CD14-positive monocyte (primary cell): ENCODE measurements at regions not wholly inside any gene's neighbourhood (a gene's known extent, or its start where the extent isn't known, plus 50 kb on each side); places are given as distances from the start of the nearest gene placed in this dataset.
"Not testable (repeated sequence)": the region's sequence is repeated elsewhere in the genome, so short reads cannot be mapped to it uniquely, and the experiment has no call there.

ENCODE experiments used
- DNase-seq, 3 donors: peaks; one replicate each; pipeline ENCODE4 v3.0.0-alpha.2; 2011 to 2022
- H2AFZ ChIP-seq: 2 replicates; pipeline ENCODE4 v1.6.0; 2012; ENCODE audit warnings: mild to moderate bottlenecking, low read depth, low read length, inconsistent platforms; ENCODE audit not compliant: insufficient read depth, poor library complexity, severe bottlenecking
- H3K27ac ChIP-seq, 2 donors: 1 replicate in 1 of 2; 2 replicates in 1 of 2; pipeline ENCODE4 v1.5.1; 2012 to 2013; ENCODE audit warnings: low read length in 2 of 2, control low read depth in 1 of 2, inconsistent platforms in 1 of 2, low read depth in 1 of 2, mild to moderate bottlenecking in 1 of 2
- H3K27me3 ChIP-seq, 2 donors: one replicate each; pipeline versions ENCODE4 v1.6.0 to v1.6.1; 2011 to 2013; ENCODE audit warnings: low read length in 2 of 2; ENCODE audit not compliant: control insufficient read depth in 2 of 2, insufficient read depth in 2 of 2
- H3K36me3 ChIP-seq, 2 donors: replicated peaks in 1 of 2; 1 replicate in 1 of 2; 2 replicates in 1 of 2; pipeline versions ENCODE4 v1.5.1 to v1.6.1; 2012 to 2013; ENCODE audit warnings: low read length in 2 of 2, control low read depth in 1 of 2, inconsistent platforms in 1 of 2, mild to moderate bottlenecking in 1 of 2; ENCODE audit not compliant: insufficient read depth in 2 of 2, control insufficient read depth in 1 of 2
- H3K4me1 ChIP-seq, 2 donors: 1 replicate in 1 of 2; 2 replicates in 1 of 2; pipeline versions ENCODE4 v1.5.1 to v1.6.1; 2012 to 2013; ENCODE audit warnings: low read length in 2 of 2, control low read depth in 1 of 2, inconsistent platforms in 1 of 2, mild to moderate bottlenecking in 1 of 2, moderate library complexity in 1 of 2; ENCODE audit not compliant: insufficient read depth in 2 of 2, control insufficient read depth in 1 of 2
- H3K4me2 ChIP-seq: replicated peaks from 2 replicates; pipeline ENCODE3; 2012; ENCODE audit warnings: low read length, moderate library complexity, mild to moderate bottlenecking; ENCODE audit not compliant: poor library complexity, severe bottlenecking; ENCODE audit errors: extremely low read depth
- H3K4me3 ChIP-seq, 3 experiments: fragments of 200-600 bp in 1 of 3; sonication (generic) in 1 of 3; replicated peaks in 1 of 3; 1 replicate in 2 of 3; 2 replicates in 1 of 3; pipeline ENCODE4 v1.5.1; 2011 to 2013; ENCODE audit warnings: low read length in 3 of 3, mild to moderate bottlenecking in 3 of 3, control low read depth in 2 of 3, low read depth in 2 of 3, inconsistent platforms in 1 of 3, moderate library complexity in 1 of 3
- H3K79me2 ChIP-seq: 2 replicates; pipeline ENCODE4 v1.6.0; 2012; ENCODE audit warnings: mild to moderate bottlenecking, control low read depth, inconsistent platforms, low read length, moderate library complexity; ENCODE audit not compliant: insufficient read depth
- H3K9ac ChIP-seq: 2 replicates; pipeline ENCODE4 v1.6.0; 2017; ENCODE audit warnings: low read length, mild to moderate bottlenecking; ENCODE audit not compliant: insufficient read depth, poor library complexity, severe bottlenecking
- H3K9me3 ChIP-seq, 2 donors: replicated peaks in 1 of 2; 1 replicate in 1 of 2; 2 replicates in 1 of 2; pipeline versions ENCODE4 v1.5.1 to v1.6.1; 2012 to 2013; ENCODE audit warnings: low read length in 2 of 2, control low read depth in 1 of 2; ENCODE audit not compliant: control insufficient read depth in 1 of 2, insufficient read depth in 1 of 2
- H4K20me1 ChIP-seq: 2 replicates; pipeline ENCODE4 v1.6.0; 2012; ENCODE audit warnings: mild to moderate bottlenecking, low read length, control low read depth, moderate library complexity; ENCODE audit not compliant: insufficient read depth
- H3K27ac Mint-ChIP-seq, 7 donors: one replicate each; pipeline ENCODE4 v1.8.0; 2020; ENCODE audit warnings: mild to moderate bottlenecking in 7 of 7, mixed read lengths in 7 of 7, moderate library complexity in 6 of 7, inconsistent platforms in 2 of 7
- H3K27me3 Mint-ChIP-seq, 3 donors: one replicate each; pipeline ENCODE4 v1.8.0; 2021 to 2022; ENCODE audit warnings: low read depth in 3 of 3, mild to moderate bottlenecking in 3 of 3, mixed read lengths in 3 of 3, moderate library complexity in 3 of 3, inconsistent platforms in 1 of 3
- H3K36me3 Mint-ChIP-seq, 2 donors: one replicate each; pipeline ENCODE4 v1.8.0; 2020; ENCODE audit warnings: mixed read lengths in 2 of 2, inconsistent platforms in 1 of 2, mild to moderate bottlenecking in 1 of 2
- H3K4me1 Mint-ChIP-seq: one replicate; pipeline ENCODE4 v1.8.0; 2020; ENCODE audit warnings: mild to moderate bottlenecking, mixed read lengths
- H3K4me3 Mint-ChIP-seq, 2 donors: one replicate each; pipeline ENCODE4 v1.8.0; 2020; ENCODE audit warnings: mild to moderate bottlenecking in 2 of 2, mixed read lengths in 2 of 2, moderate library complexity in 1 of 2
- H3K9me3 Mint-ChIP-seq, 7 donors: one replicate each; pipeline ENCODE4 v1.8.0; 2020 to 2022; ENCODE audit warnings: mixed read lengths in 7 of 7, mild to moderate bottlenecking in 6 of 7, moderate library complexity in 6 of 7, inconsistent platforms in 2 of 7
- WGBS: methylation state at CpG from one replicate; pipeline ENCODE4 v1.1.5; 2013; ENCODE audit warnings: missing lambda C conversion rate; ENCODE audit not compliant: insufficient coverage; 5-methylcytosine and 5-hydroxymethylcytosine counted together
- intact Hi-C, 2 donors: fragments of 100-400 bp; cut with micrococcal nuclease; formaldehyde crosslinking; loops; one replicate each; pipeline versions ENCODE4 v1.15.0 to v1.15.1; 2023
- TF ChIP-seq, protein P1 (sequence below): fragments of 200-600 bp; IDR thresholded peaks from one replicate; pipeline ENCODE4 v1.8.0; 2022; ENCODE audit warnings: antibody characterized with exemption, mild to moderate bottlenecking

DNA sequence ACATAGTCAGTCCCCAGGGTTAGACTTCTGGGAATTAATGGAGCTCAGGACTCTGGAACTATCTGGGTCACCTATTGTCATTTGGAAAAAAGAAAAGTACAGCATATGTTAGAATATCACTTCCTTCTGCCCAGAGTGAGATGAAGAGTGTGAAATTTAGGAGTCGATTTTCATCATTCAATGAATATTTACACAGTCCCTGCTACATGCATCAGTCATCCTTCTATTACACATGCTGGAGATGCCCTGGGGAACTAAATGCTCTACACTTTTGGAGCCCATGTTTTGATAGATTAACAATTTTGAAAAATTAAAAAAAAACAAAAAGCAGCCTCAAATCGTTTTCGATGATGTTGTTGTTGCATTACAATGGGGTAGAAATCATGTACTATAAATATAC is 315.4 kb downstream of the ALDH8A1 start:
- Histone ChIP-seq H3K4me1 (peaks cover 26 to 44% of the 10 kb centered on the region in 2 donors), H4K20me1 (no peaks in the 10 kb centered on the region), H3K27me3 (no peaks in the 10 kb centered on the region), H3K4me3 (no peak overlapping the region), H3K9ac (no peak overlapping the region), H3K4me2 (no peak overlapping the region), H3K36me3 (no peaks in the 10 kb centered on the region), H2AFZ (no peak overlapping the region), H3K27ac (no peak overlapping the region), H3K9me3 (no peaks in the 10 kb centered on the region), H3K79me2 (no peaks in the 10 kb centered on the region)
- intact Hi-C loops, result loop anchor here (5.0 to 10.0 kb wide), 2 partner anchors 102 to 190 kb away; no protein-coding TSS in a partner anchor
- H3K4me1 Mint-ChIP-seq, result peaks cover 47% of the 10 kb centered on the region
- H3K36me3 Mint-ChIP-seq, result no peaks in the 10 kb centered on the region
- peak overlapping the region in 1 of 7 donors; percentile 71 for H3K27ac Mint-ChIP-seq
- TF ChIP-seq, protein P1, sequence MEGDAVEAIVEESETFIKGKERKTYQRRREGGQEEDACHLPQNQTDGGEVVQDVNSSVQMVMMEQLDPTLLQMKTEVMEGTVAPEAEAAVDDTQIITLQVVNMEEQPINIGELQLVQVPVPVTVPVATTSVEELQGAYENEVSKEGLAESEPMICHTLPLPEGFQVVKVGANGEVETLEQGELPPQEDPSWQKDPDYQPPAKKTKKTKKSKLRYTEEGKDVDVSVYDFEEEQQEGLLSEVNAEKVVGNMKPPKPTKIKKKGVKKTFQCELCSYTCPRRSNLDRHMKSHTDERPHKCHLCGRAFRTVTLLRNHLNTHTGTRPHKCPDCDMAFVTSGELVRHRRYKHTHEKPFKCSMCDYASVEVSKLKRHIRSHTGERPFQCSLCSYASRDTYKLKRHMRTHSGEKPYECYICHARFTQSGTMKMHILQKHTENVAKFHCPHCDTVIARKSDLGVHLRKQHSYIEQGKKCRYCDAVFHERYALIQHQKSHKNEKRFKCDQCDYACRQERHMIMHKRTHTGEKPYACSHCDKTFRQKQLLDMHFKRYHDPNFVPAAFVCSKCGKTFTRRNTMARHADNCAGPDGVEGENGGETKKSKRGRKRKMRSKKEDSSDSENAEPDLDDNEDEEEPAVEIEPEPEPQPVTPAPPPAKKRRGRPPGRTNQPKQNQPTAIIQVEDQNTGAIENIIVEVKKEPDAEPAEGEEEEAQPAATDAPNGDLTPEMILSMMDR, result no peak
- H3K9me3 Mint-ChIP-seq, result peaks cover 0 to 4% (median 0%) of the 10 kb centered on the region in 7 donors
- H3K4me3 Mint-ChIP-seq, result peak overlapping the region in 1 of 2 donors; percentile 5
- no CpG with 5 or more reads among the region's 3 CpGs for WGBS
- H3K27me3 Mint-ChIP-seq, result no peaks in the 10 kb centered on the region
- DNase-seq, result peak in 1 of 3 donors; percentile 21

DNA sequence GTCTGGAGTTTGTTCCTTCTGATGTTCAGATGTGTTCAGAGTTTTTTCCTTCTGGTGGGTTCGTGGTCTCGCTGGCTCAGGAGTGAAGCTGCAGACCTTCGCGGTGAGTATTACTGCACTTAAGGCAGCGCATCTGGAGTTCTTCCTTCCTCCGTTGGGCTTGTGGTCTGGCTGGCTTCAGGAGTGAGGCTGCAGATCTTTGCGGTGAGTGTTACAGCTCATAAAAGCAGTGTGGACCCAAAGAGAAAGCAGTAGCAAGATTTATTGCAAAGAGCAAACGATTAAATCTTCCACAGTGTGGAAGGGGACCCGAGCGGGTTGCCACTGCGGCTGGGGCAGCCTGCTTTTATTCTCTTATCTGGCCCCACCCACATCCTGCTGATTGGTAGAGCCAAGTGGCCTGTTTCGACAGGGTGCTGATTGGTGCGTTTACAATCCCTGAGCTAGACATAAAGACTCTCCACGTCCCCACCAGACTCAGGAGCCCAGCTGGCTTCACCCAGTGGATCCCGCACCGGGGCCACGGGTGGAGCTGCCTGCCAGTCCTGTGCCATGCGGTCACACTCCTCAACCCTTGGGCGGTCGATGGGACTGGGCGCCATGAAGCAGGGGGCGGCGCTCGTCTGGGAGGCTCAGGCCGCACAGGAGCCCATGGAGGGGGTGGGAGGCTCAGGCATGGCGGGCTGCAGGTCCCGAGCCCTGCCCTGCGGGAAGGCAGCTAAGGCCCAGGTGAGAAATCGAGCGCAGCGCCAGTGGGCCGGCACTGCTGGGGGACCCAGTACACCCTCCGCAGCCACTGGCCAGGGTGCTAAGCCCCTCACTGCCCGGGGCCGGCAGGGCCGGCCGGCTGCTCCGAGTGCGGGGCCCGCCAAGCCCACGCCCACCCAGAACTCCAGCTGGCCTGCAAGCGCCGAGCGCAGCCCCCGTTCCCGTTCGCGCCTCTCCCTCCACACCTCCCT is 315.3 kb upstream of the SGK1 start:
- peak; percentile 43 to 62 (median 55) for DNase-seq
- H3K27me3 Mint-ChIP-seq, H3K9me3 Mint-ChIP-seq, H3K79me2 ChIP-seq, H3K9ac ChIP-seq, H2AFZ ChIP-seq, H3K27me3 ChIP-seq, H3K36me3 Mint-ChIP-seq, H3K27ac ChIP-seq, H3K9me3 ChIP-seq, H4K20me1 ChIP-seq, H3K36me3 ChIP-seq: not testable (repeated sequence)
- Mint-ChIP-seq H3K4me1 (peaks cover 47% of the 10 kb centered on the region), H3K4me3 (peak overlapping the region; percentile 65 to 75), H3K27ac (peak overlapping the region; percentile 64 to 94 (median 83))
- H3K4me1 ChIP-seq, result peaks cover 26 to 44% of the 10 kb centered on the region in 2 donors
- WGBS, result 63% methylated on average over 41 of the region's 48 CpGs
- H3K4me2 ChIP-seq, result peak overlapping the region; percentile 48
- intact Hi-C loops, result loop anchor here (2.0 to 10.0 kb wide), 3 partner anchors 101 to 456 kb away; no protein-coding TSS in a partner anchor
- H3K4me3 ChIP-seq, result peak overlapping the region in 1 of 3 experiments; percentile 45
